ENCODE measurements at regions not wholly inside any gene's neighbourhood (a gene's known extent, or its start where the extent isn't known, plus 50 kb on each side); places are given as distances from the start of the nearest gene placed in this dataset.

DNA sequence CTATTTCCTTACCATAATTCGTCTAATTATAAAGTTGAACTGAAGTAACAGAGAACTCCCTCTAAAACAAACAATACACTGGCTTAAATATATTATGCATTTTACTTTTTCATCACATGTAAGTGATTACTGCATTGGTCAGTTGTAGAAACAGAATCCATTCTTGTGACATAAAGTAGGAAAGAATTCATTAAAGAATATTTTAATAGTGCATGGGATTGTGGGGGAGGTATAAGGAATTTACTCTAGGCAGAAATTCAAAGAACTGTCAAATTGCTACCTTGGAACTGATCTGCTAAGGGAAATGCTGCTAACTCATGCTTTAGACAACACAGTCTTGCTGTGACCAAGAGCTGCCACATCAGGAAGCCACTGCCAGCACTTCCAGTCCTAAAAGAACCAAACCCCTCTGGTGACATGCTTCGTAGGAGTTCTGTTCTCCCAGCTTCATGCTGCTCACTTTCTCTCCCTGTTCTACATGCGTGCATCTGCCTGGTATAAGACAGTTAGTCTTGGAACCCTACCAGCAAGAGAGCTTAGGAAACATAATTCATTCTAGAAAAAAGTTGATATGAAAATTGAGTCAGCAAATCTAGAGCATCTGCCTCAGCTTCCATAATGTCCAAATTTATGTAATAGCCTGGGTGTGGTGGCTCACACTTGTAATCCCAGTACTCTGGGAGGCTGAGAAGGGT lies 1137.6 kb upstream of the NXPH2 start:
- H3K4me2 ChIP-seq (ENCODE audit: insufficient read depth, low read length): no peak overlapping the region
- no peaks in the 10 kb centered on the region for H4K20me1 ChIP-seq (replicated peaks; ENCODE audit: control insufficient read depth, insufficient read depth, low read length)
- H3K4me3 ChIP-seq: no peak overlapping the region
- ChIA-PET POLR2A (no interaction called here), CTCF (ENCODE audit: low intra/inter-chr PET ratio) (no interaction called here)
- H3K9ac ChIP-seq (ENCODE audit: insufficient read depth in 1 of 2, low read depth in 2 of 2, low read length in 2 of 2): no peak overlapping the region
- H3K27ac ChIP-seq (ENCODE audit: extremely low read depth, low read depth, low read length): no peak overlapping the region
- H3K9me1 ChIP-seq (ENCODE audit: control insufficient read depth, insufficient read depth, low read length): no peaks in the 10 kb centered on the region
- in situ Hi-C loops (cut with MboI) (no loop called here), intact Hi-C loops (cut with micrococcal nuclease) (no loop called here)
- ATAC-seq (no peak), FAIRE-seq (no peak), DNase-seq (ENCODE audit: extremely low read depth in 1 of 4, low spot score in 3 of 4) (no peak)
- no peak overlapping the region for H2AFZ ChIP-seq (ENCODE audit: low read depth, low read length)
- H3K9me3 ChIP-seq (replicated peaks; ENCODE audit: control insufficient read depth, insufficient read depth, low read depth, low read length): no peaks in the 10 kb centered on the region
- BruUV-seq (replicated peaks): no TSS peak
- no peaks in the 10 kb centered on the region for H3K79me2 ChIP-seq (ENCODE audit: control insufficient read depth, insufficient read depth, low read length)
- 2% methylated on average over 3 of the region's 3 CpGs for WGBS (ENCODE audit: insufficient coverage, low coverage, missing lambda C conversion rate)
- no peaks in the 10 kb centered on the region for H3K36me3 ChIP-seq (ENCODE audit: control insufficient read depth, insufficient read depth, low read length)
- no peaks in the 10 kb centered on the region for H3K27me3 ChIP-seq (ENCODE audit: control insufficient read depth in 2 of 2, insufficient read depth in 2 of 2, low read length in 2 of 2)
- H3K4me1 ChIP-seq (replicated peaks in 1 of 2; ENCODE audit: control insufficient read depth in 2 of 2, insufficient read depth in 2 of 2, low read length in 2 of 2): no peaks in the 10 kb centered on the region
- no peak for TF ChIP-seq NFRKB (IDR thresholded peaks at IDR 0.05; ENCODE audit: low read depth)
- TF ChIP-seq, protein P1, sequence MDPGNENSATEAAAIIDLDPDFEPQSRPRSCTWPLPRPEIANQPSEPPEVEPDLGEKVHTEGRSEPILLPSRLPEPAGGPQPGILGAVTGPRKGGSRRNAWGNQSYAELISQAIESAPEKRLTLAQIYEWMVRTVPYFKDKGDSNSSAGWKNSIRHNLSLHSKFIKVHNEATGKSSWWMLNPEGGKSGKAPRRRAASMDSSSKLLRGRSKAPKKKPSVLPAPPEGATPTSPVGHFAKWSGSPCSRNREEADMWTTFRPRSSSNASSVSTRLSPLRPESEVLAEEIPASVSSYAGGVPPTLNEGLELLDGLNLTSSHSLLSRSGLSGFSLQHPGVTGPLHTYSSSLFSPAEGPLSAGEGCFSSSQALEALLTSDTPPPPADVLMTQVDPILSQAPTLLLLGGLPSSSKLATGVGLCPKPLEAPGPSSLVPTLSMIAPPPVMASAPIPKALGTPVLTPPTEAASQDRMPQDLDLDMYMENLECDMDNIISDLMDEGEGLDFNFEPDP (CRISPR knock-in tag; IDR thresholded peaks at IDR 0.05): no peak
- TF ChIP-seq ZBTB8A (IDR thresholded peaks at IDR 0.05; ENCODE audit: partially characterized antibody): no peak
- TF ChIP-seq POLR2AphosphoS5 (IDR thresholded peaks at IDR 0.05; ENCODE audit: control insufficient read depth, insufficient read depth, low read depth, low read length): no peak
- TF ChIP-seq, protein P2, sequence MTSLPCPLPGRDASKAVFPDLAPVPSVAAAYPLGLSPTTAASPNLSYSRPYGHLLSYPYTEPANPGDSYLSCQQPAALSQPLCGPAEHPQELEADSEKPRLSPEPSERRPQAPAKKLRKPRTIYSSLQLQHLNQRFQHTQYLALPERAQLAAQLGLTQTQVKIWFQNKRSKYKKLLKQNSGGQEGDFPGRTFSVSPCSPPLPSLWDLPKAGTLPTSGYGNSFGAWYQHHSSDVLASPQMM (CRISPR knock-in tag; IDR thresholded peaks at IDR 0.05): no peak
- no peak for TF ChIP-seq MEIS2 (IDR thresholded peaks at IDR 0.05; ENCODE audit: partially characterized antibody)
- TF ChIP-seq, protein P3, sequence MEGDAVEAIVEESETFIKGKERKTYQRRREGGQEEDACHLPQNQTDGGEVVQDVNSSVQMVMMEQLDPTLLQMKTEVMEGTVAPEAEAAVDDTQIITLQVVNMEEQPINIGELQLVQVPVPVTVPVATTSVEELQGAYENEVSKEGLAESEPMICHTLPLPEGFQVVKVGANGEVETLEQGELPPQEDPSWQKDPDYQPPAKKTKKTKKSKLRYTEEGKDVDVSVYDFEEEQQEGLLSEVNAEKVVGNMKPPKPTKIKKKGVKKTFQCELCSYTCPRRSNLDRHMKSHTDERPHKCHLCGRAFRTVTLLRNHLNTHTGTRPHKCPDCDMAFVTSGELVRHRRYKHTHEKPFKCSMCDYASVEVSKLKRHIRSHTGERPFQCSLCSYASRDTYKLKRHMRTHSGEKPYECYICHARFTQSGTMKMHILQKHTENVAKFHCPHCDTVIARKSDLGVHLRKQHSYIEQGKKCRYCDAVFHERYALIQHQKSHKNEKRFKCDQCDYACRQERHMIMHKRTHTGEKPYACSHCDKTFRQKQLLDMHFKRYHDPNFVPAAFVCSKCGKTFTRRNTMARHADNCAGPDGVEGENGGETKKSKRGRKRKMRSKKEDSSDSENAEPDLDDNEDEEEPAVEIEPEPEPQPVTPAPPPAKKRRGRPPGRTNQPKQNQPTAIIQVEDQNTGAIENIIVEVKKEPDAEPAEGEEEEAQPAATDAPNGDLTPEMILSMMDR (IDR thresholded peaks at IDR 0.05 in 2 of 3, conservative IDR thresholded peaks at IDR 0.05 in 1 of 3; ENCODE audit: insufficient read depth in 2 of 3, low read depth in 1 of 3, low read length in 3 of 3): no peak
- no peak for TF ChIP-seq ZNF778 (CRISPR knock-in tag; IDR thresholded peaks at IDR 0.05)
- TF ChIP-seq JUN (IDR thresholded peaks at IDR 0.05; ENCODE audit: borderline replicate concordance, low read depth, low read length): no peak
- TF ChIP-seq JUN (CRISPR knock-in tag; IDR thresholded peaks at IDR 0.05; ENCODE audit: borderline replicate concordance): no peak
- no peak for TF ChIP-seq SIN3B (IDR thresholded peaks at IDR 0.05; ENCODE audit: low read depth)
- TF ChIP-seq, protein P4, sequence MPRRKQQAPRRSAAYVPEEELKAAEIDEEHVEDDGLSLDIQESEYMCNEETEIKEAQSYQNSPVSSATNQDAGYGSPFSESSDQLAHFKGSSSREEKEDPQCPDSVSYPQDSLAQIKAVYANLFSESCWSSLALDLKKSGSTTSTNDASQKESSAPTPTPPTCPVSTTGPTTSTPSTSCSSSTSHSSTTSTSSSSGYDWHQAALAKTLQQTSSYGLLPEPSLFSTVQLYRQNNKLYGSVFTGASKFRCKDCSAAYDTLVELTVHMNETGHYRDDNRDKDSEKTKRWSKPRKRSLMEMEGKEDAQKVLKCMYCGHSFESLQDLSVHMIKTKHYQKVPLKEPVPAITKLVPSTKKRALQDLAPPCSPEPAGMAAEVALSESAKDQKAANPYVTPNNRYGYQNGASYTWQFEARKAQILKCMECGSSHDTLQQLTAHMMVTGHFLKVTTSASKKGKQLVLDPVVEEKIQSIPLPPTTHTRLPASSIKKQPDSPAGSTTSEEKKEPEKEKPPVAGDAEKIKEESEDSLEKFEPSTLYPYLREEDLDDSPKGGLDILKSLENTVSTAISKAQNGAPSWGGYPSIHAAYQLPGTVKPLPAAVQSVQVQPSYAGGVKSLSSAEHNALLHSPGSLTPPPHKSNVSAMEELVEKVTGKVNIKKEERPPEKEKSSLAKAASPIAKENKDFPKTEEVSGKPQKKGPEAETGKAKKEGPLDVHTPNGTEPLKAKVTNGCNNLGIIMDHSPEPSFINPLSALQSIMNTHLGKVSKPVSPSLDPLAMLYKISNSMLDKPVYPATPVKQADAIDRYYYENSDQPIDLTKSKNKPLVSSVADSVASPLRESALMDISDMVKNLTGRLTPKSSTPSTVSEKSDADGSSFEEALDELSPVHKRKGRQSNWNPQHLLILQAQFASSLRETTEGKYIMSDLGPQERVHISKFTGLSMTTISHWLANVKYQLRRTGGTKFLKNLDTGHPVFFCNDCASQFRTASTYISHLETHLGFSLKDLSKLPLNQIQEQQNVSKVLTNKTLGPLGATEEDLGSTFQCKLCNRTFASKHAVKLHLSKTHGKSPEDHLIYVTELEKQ (CRISPR knock-in tag; IDR thresholded peaks at IDR 0.05): no peak
- no peak for TF ChIP-seq SP2 (IDR thresholded peaks at IDR 0.05; ENCODE audit: extremely low read depth, low read depth, low read length, poor library complexity, severe bottlenecking)
- TF ChIP-seq TRIM24 (IDR thresholded peaks at IDR 0.05): no peak
- TF ChIP-seq RCOR1 (IDR thresholded peaks at IDR 0.05; ENCODE audit: borderline replicate concordance in 1 of 2, low read depth in 2 of 2, low read length in 2 of 2): no peak
